Naive thymus-derived CD4-positive, alpha-beta T cell (primary cell): ENCODE measurements at regions not wholly inside any gene's neighbourhood (a gene's known extent, or its start where the extent isn't known, plus 50 kb on each side); places are given as distances from the start of the nearest gene placed in this dataset.
A peak's percentile ranks its signal among the peaks of the same experiment; 100 is the strongest.

Experiments
- ATAC-seq: fragments of 150-1000 bp; cut with Tn5 transposase; 2 replicates; pipeline ENCODE4 v1.10.0; 2021; ENCODE audit warnings: mild to moderate bottlenecking, moderate library complexity
- CTCF ChIA-PET: fragments of 350-600 bp; sonication (Branson Sonifier 250); formaldehyde crosslinking; loops from one replicate; lab custom pipeline; 2021; ENCODE audit warnings: antibody characterized with exemption; lab: Charles Lee
- POLR2A ChIA-PET: fragments of 350-600 bp; sonication (Branson Sonifier 250); formaldehyde crosslinking; loops from one replicate; lab custom pipeline; 2021; ENCODE audit warnings: antibody characterized with exemption, inconsistent platforms; lab: Charles Lee
- DNase-seq, 9 donors: peaks; one replicate each; pipeline versions ENCODE4 v3.0.0 to v3.0.0-alpha.2; 2020 to 2022; ENCODE audit warnings: mixed read lengths in 1 of 9
- H3K27ac ChIP-seq: one replicate; pipeline ENCODE4 v1.7.0; 2013; ENCODE audit warnings: mild to moderate bottlenecking, low read depth, low read length, moderate library complexity
- H3K27me3 ChIP-seq, 2 donors: one replicate each; pipeline ENCODE4 v1.7.0; 2013; ENCODE audit warnings: low read length in 2 of 2, mild to moderate bottlenecking in 2 of 2, moderate library complexity in 2 of 2; ENCODE audit not compliant: control insufficient read depth in 2 of 2, insufficient read depth in 2 of 2
- H3K36me3 ChIP-seq, 3 experiments: 1 replicate in 2 of 3; 2 replicates in 1 of 3; pipeline ENCODE4 v1.7.0; 2013; ENCODE audit warnings: low read length in 3 of 3, mild to moderate bottlenecking in 3 of 3, moderate library complexity in 1 of 3; ENCODE audit not compliant: insufficient read depth in 3 of 3, control insufficient read depth in 2 of 3
- H3K4me1 ChIP-seq, 2 donors: one replicate each; pipeline ENCODE4 v1.7.0; 2013; ENCODE audit warnings: low read length in 2 of 2, mild to moderate bottlenecking in 2 of 2, moderate library complexity in 1 of 2; ENCODE audit not compliant: control insufficient read depth in 2 of 2, insufficient read depth in 2 of 2
- H3K4me3 ChIP-seq: 2 replicates; pipeline ENCODE4 v1.7.0; 2013; ENCODE audit warnings: mild to moderate bottlenecking, low read length
- H3K9me3 ChIP-seq, 3 experiments: 1 replicate in 2 of 3; 2 replicates in 1 of 3; pipeline ENCODE4 v1.7.0; 2013; ENCODE audit warnings: low read length in 3 of 3; ENCODE audit not compliant: control insufficient read depth in 2 of 3
- H3K27ac Mint-ChIP-seq, 9 donors: one replicate each; pipeline ENCODE4 v1.8.0; 2020 to 2022; ENCODE audit warnings: mixed read lengths in 9 of 9, mild to moderate bottlenecking in 8 of 9, moderate library complexity in 5 of 9, inconsistent platforms in 2 of 9
- H3K27me3 Mint-ChIP-seq, 5 donors: one replicate each; pipeline ENCODE4 v1.8.0; 2021 to 2022; ENCODE audit warnings: mixed read lengths in 5 of 5, mild to moderate bottlenecking in 1 of 5
- H3K36me3 Mint-ChIP-seq, 5 donors: one replicate each; pipeline ENCODE4 v1.8.0; 2020 to 2022; ENCODE audit warnings: mixed read lengths in 5 of 5, mild to moderate bottlenecking in 3 of 5, inconsistent platforms in 1 of 5
- H3K4me1 Mint-ChIP-seq, 7 donors: one replicate each; pipeline ENCODE4 v1.8.0; 2020 to 2022; ENCODE audit warnings: mixed read lengths in 7 of 7, mild to moderate bottlenecking in 3 of 7, inconsistent platforms in 1 of 7
- H3K4me3 Mint-ChIP-seq, 10 donors: one replicate each; pipeline ENCODE4 v1.8.0; 2020 to 2022; ENCODE audit warnings: mild to moderate bottlenecking in 10 of 10, mixed read lengths in 10 of 10, moderate library complexity in 6 of 10, inconsistent platforms in 2 of 10
- H3K9me3 Mint-ChIP-seq, 11 donors: one replicate each; pipeline ENCODE4 v1.8.0; 2020 to 2022; ENCODE audit warnings: mixed read lengths in 11 of 11, mild to moderate bottlenecking in 4 of 11, inconsistent platforms in 1 of 11, moderate library complexity in 1 of 11
- intact Hi-C, 2 donors: fragments of 100-400 bp; cut with micrococcal nuclease; formaldehyde crosslinking; loops; one replicate each; pipeline ENCODE4 v1.15.1; 2023

DNA sequence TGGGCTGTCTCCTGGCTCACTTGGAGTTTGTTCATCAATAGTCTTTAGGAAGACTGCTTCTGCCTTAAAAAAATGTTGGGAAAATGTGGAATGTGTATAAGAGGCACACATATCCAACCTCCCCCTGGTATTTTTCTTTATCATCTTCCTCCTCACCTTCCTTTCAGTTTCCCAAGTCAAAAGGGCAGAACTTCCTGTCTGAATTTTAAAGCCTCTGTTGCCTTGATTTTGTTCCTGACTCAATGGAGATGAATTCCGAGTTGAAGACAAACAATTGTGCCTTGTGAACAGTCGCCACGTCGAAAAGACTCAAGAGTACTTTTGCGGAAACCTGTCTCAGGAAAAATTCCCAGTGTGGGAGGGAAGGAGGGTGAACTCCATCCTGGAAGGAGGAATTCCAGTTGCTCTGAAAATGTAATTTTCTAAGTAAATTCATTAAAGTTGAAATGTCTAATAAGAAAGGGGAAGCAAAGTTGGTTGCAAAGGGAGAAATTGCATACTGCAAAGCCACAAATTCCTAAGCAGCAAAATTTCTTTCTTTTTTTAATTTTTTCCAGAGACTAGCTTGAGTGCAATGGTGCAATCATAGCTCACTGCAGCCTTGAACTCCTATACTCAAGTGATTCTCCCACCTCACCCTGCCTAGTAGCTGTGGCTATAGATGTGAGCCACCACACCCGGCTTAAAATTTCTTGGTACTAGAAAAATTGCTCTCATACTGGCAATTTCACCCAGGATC lies 50.2 kb upstream of the ELK3 start:
- ChIA-PET CTCF (no interaction called here), POLR2A (interaction anchor here (0.5 to 0.7 kb wide), 2 partner anchors 11 to 35 kb away, joined by 3 read pairs; no protein-coding TSS in a partner anchor)
- Histone ChIP-seq H3K27me3 (no peaks in the 10 kb centered on the region), H3K27ac (no peak overlapping the region), H3K36me3 (no peaks in the 10 kb centered on the region), H3K4me3 (no peak overlapping the region), H3K9me3 (no peaks in the 10 kb centered on the region), H3K4me1 (peaks cover 4 to 13% of the 10 kb centered on the region in 2 donors)
- Mint-ChIP-seq H3K27me3 (no peaks in the 10 kb centered on the region), H3K36me3 (peaks cover 0 to 6% (median 0%) of the 10 kb centered on the region in 5 donors), H3K27ac (peak overlapping the region in 7 of 9 donors; percentile 8 to 86 (median 33)), H3K9me3 (peaks cover 0 to 5% (median 0%) of the 10 kb centered on the region in 11 donors), H3K4me3 (peak overlapping the region; percentile 5 to 83 (median 57)), H3K4me1 (peaks cover 15 to 28% (median 24%) of the 10 kb centered on the region in 7 donors)
- no peak for ATAC-seq
- intact Hi-C loops = loop anchor here in 1 of 2 donors (10.0 kb wide), 1 partner anchor 51 kb away; the partner anchor contains the start of gene ELK3
- DNase-seq = no peak
